ENCODE measurements at regions not wholly inside any gene's neighbourhood (a gene's known extent, or its start where the extent isn't known, plus 50 kb on each side); places are given as distances from the start of the nearest gene placed in this dataset.
"Not testable (repeated sequence)": the region's sequence is repeated elsewhere in the genome, so short reads cannot be mapped to it uniquely, and the experiment has no call there.

GRCh38 chr6:78797270-78797669 lies 70.1 kb upstream of the IRAK1BP1 start:
- Histone ChIP-seq H3K36me3 (ENCODE audit: low read depth) (no peaks in the 10 kb centered on the region), H2AFZ (no peak overlapping the region), H3K4me2 (ENCODE audit: unreplicated experiment) (no peak overlapping the region), H3K27me3 (replicated peaks; ENCODE audit: insufficient read depth) (no peaks in the 10 kb centered on the region), H3K4me3 (no peak overlapping the region), H3K4me1 (ENCODE audit: insufficient read depth) (no peaks in the 10 kb centered on the region), H3K27ac (no peak overlapping the region), H3K9me2 (ENCODE audit: insufficient read depth) (no peaks in the 10 kb centered on the region), H3K79me2 (ENCODE audit: insufficient read depth) (no peaks in the 10 kb centered on the region), H3K9me3 (ENCODE audit: low read depth) (no peaks in the 10 kb centered on the region), H3F3A (ENCODE audit: insufficient read depth) (no peaks in the 10 kb centered on the region), H4K20me1 (ENCODE audit: insufficient read depth) (no peaks in the 10 kb centered on the region), H3K9ac (no peak overlapping the region)
- TF ChIP-seq EZH2 (IDR thresholded peaks at IDR 0.05; ENCODE audit: insufficient read depth, poor library complexity, severe bottlenecking) (no peak), EZH2phosphoT487 (IDR thresholded peaks at IDR 0.05; ENCODE audit: insufficient read depth, low read depth) (no peak)
- no peak for DNase-seq
- in situ Hi-C loops (cut with MboI): no loop called here

DNA sequence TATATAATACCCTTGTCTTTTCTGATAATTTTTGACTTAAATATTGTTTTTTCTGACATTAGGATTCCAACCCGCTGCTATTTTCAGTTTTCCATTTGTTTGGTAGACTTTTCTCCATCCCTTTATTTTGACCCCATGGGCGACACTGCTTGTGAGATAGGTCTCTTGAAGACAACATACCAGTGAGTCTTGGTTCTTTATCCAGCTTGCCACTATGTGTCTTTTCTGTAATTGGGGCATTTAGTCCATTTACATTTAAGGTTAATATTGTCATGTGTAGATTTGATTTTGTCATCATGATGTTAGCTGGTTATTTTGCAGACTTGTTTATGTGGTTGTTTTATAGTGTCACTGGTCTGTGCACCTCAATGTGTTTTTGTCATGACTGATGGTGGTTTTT lies 67.7 kb upstream of the IRAK1BP1 start:
- no peaks in the 10 kb centered on the region for H3K79me2 ChIP-seq (ENCODE audit: insufficient read depth)
- no peak overlapping the region for H3K4me2 ChIP-seq (ENCODE audit: unreplicated experiment)
- H4K20me1 ChIP-seq (ENCODE audit: insufficient read depth): no peaks in the 10 kb centered on the region
- TF ChIP-seq EZH2phosphoT487 (IDR thresholded peaks at IDR 0.05; ENCODE audit: insufficient read depth, low read depth): no peak
- no peak for TF ChIP-seq EZH2 (IDR thresholded peaks at IDR 0.05; ENCODE audit: insufficient read depth, poor library complexity, severe bottlenecking)
- H3K27me3 ChIP-seq (replicated peaks; ENCODE audit: insufficient read depth): no peaks in the 10 kb centered on the region
- H3K4me1 ChIP-seq (ENCODE audit: insufficient read depth): no peaks in the 10 kb centered on the region
- no peaks in the 10 kb centered on the region for H3K9me3 ChIP-seq (ENCODE audit: low read depth)
- H3K9ac ChIP-seq: no peak overlapping the region
- 33 to 43% methylated on average over 2 of the region's 2 CpGs for WGBS, 2 experiments (ENCODE audit: low coverage in 1 of 2, low lambda C conversion rate in 2 of 2, missing lambda C conversion rate in 2 of 2)
- H3F3A ChIP-seq (ENCODE audit: insufficient read depth): no peaks in the 10 kb centered on the region
- in situ Hi-C loops (cut with MboI): no loop called here
- no peak for DNase-seq
- no peaks in the 10 kb centered on the region for H3K36me3 ChIP-seq (ENCODE audit: low read depth)
- H3K9me2 ChIP-seq (ENCODE audit: insufficient read depth): no peaks in the 10 kb centered on the region
- H3K27ac ChIP-seq: no peak overlapping the region
- no peak overlapping the region for H2AFZ ChIP-seq
- H3K4me3 ChIP-seq: no peak overlapping the region

DNA sequence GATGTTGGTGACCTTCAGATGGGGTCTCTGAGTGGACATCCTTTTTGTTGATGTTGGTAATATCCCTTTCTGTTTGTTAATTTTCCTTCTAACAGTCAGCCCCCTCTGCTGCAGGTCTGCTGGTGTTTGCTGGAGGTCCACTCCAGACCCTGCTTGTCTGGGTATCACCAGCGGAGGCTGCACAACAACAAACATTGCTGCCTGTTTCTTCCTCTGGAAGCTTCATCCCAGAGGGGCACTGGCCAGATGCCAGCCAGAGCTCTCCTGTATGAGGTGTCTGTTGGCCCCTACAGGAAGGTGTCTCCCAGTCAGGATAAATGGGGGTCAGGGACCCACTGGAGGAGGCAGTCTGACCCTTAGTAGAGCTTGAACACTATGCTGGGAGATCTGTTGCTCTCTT lies 60.6 kb upstream of the IRAK1BP1 start:
- H3K9me2 ChIP-seq (ENCODE audit: insufficient read depth); H3K4me1 ChIP-seq (ENCODE audit: insufficient read depth); H2AFZ ChIP-seq; in situ Hi-C loops (cut with MboI); H4K20me1 ChIP-seq (ENCODE audit: insufficient read depth); DNase-seq; H3K27me3 ChIP-seq (replicated peaks; ENCODE audit: insufficient read depth); H3K27ac ChIP-seq; H3F3A ChIP-seq (ENCODE audit: insufficient read depth); H3K36me3 ChIP-seq (ENCODE audit: low read depth); H3K9me3 ChIP-seq (ENCODE audit: low read depth); H3K9ac ChIP-seq; H3K4me2 ChIP-seq (ENCODE audit: unreplicated experiment); H3K4me3 ChIP-seq; H3K79me2 ChIP-seq (ENCODE audit: insufficient read depth): not testable (repeated sequence)
- WGBS, 2 experiments (ENCODE audit: low coverage in 1 of 2, low lambda C conversion rate in 2 of 2, missing lambda C conversion rate in 2 of 2): 14 to 30% methylated on average over 1 of the region's 1 CpG

DNA sequence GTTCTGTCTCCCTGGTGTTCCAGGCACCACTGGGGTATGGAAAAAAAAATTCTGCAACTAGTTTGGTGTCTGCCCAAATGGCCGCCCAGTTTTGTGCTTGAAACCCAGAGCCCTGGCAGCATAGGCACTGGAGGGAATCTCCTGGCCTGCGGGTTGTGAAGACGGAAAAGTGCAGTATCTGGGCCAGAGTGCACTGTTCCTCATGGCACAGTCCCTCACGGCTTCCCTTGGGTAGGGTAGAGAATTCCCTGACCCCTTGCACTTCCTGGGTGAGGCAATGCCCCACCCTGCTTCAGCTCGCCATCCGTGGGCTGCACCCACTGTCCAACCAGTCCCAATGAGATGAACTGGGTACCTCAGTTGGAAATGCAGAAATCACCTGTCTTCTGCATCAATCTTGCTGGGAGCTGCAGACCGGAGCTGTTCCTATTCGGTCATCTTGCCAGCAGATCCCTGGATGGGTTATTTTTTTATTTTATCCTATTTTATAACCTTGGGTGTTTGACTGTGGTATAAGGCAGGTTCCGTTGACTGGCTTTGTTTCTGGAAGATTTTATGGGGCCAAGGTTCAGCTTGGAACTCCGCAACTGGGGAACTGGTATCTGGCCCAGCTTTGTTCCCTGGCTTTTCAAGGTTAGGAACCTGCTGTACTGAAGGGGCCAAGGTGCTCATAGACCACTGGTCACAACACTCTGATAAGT lies 59.5 kb upstream of the IRAK1BP1 start:
- H3K4me3 ChIP-seq; H3K9me2 ChIP-seq (ENCODE audit: insufficient read depth); H3K27me3 ChIP-seq (replicated peaks; ENCODE audit: insufficient read depth); H3K4me1 ChIP-seq (ENCODE audit: insufficient read depth); H3K27ac ChIP-seq; H2AFZ ChIP-seq; H3K36me3 ChIP-seq (ENCODE audit: low read depth); DNase-seq; H3K9ac ChIP-seq; H3K79me2 ChIP-seq (ENCODE audit: insufficient read depth); in situ Hi-C loops (cut with MboI); H4K20me1 ChIP-seq (ENCODE audit: insufficient read depth); H3K9me3 ChIP-seq (ENCODE audit: low read depth); H3K4me2 ChIP-seq (ENCODE audit: unreplicated experiment); H3F3A ChIP-seq (ENCODE audit: insufficient read depth): not testable (repeated sequence)
- WGBS, 2 experiments (ENCODE audit: low coverage in 1 of 2, low lambda C conversion rate in 2 of 2, missing lambda C conversion rate in 2 of 2): 51 to 57% methylated on average over 10 of the region's 10 CpGs

DNA sequence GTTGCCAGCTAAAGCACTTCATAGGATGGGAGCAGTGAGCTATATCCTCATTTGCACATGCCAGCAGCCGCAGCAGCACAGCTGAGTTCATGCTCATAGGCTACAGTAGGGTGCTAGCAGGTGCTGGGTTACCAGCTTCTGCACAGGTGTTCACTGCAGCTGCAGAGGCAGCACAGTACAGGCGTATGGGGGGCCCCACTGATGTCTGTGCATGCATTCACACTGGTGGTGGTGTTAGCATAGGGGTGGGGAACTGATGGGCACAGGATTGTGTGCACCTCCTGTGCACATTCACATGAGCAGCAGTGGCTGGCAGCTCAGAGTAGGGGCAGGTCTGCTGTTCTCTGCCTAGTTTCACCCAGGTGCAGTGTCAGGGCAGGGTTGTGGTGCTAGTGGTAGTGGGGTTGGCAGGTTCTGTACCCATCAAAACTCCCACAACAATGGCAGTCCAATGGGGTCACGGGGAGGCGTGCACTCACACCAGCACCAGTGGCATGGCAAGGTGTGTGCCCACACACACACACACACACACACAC lies 58.9 kb upstream of the IRAK1BP1 start:
- Histone ChIP-seq H3K4me1 (ENCODE audit: insufficient read depth) (no peaks in the 10 kb centered on the region), H3K79me2 (ENCODE audit: insufficient read depth) (no peaks in the 10 kb centered on the region), H3K9me3 (ENCODE audit: low read depth) (no peaks in the 10 kb centered on the region), H3K9me2 (ENCODE audit: insufficient read depth) (no peaks in the 10 kb centered on the region), H4K20me1 (ENCODE audit: insufficient read depth) (no peaks in the 10 kb centered on the region), H3K27me3 (replicated peaks; ENCODE audit: insufficient read depth) (no peaks in the 10 kb centered on the region), H3F3A (ENCODE audit: insufficient read depth) (no peaks in the 10 kb centered on the region), H3K27ac (no peak overlapping the region), H3K4me2 (ENCODE audit: unreplicated experiment) (no peak overlapping the region), H3K36me3 (ENCODE audit: low read depth) (no peaks in the 10 kb centered on the region), H3K4me3 (no peak overlapping the region), H2AFZ (no peak overlapping the region), H3K9ac (no peak overlapping the region)
- no peak for TF ChIP-seq EZH2 (IDR thresholded peaks at IDR 0.05; ENCODE audit: insufficient read depth, poor library complexity, severe bottlenecking)
- TF ChIP-seq EZH2phosphoT487 (IDR thresholded peaks at IDR 0.05; ENCODE audit: insufficient read depth, low read depth): no peak
- DNase-seq: no peak
- 48 to 58% methylated on average over 3 to 4 of the region's 4 CpGs for WGBS, 2 experiments (ENCODE audit: low coverage in 1 of 2, low lambda C conversion rate in 2 of 2, missing lambda C conversion rate in 2 of 2)
- in situ Hi-C loops (cut with MboI): no loop called here
